ENCODE measurements at regions not wholly inside any gene's neighbourhood (a gene's known extent, or its start where the extent isn't known, plus 50 kb on each side); places are given as distances from the start of the nearest gene placed in this dataset.
A peak's percentile ranks its signal among the peaks of the same experiment; 100 is the strongest.

DNA sequence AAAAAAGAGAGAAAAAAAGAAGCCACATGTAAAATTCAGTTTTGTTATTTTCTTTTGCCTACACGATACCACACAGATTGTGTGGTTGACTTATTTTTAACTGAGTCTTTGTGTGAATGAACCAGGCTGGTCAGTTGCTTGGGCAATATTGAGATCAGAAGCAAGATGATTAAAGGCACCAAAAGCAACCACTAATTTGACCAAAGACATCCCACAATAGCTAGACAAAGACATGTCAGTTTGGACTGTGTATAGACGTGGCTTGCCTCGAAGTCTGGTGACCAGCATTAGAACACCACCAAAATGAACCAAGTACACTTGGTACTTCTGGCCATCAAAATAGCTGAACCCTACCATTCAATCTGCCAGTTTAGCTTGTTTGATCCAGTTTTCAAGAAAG lies 340.6 kb upstream of the TBX3 start:
- no peak for DNase-seq (ENCODE audit: low read depth in 2 of 2)

GRCh38 chr12:115023279-115024265 lies 339.6 kb upstream of the TBX3 start:
- peak; percentile 41 to 46 for DNase-seq (ENCODE audit: low read depth in 2 of 2)

DNA sequence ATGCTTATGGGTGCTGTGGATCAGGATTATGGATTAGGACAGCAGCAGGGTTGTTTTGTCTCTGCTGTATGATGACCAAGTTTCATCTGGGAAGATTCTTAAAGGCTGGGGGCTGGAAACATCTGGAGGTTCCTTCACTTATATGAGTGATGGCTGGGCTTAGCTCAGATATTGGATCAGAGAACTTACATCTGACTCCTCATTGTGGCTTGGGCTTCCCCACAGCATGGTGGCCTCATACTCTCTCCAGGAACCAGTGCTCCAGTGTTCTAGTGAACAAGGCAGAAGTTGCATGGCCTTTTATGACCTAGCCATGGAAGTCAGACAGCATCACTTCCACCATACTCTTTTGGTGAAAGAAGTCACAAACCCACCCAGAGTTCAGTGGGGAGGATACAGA lies 336.1 kb upstream of the TBX3 start:
- no peak for DNase-seq (ENCODE audit: low read depth in 2 of 2)

- no peak for DNase-seq (ENCODE audit: low read depth in 2 of 2)
Measured at GRCh38 chr12:115017346-115017745, 333.4 kb upstream of the TBX3 start.

DNA sequence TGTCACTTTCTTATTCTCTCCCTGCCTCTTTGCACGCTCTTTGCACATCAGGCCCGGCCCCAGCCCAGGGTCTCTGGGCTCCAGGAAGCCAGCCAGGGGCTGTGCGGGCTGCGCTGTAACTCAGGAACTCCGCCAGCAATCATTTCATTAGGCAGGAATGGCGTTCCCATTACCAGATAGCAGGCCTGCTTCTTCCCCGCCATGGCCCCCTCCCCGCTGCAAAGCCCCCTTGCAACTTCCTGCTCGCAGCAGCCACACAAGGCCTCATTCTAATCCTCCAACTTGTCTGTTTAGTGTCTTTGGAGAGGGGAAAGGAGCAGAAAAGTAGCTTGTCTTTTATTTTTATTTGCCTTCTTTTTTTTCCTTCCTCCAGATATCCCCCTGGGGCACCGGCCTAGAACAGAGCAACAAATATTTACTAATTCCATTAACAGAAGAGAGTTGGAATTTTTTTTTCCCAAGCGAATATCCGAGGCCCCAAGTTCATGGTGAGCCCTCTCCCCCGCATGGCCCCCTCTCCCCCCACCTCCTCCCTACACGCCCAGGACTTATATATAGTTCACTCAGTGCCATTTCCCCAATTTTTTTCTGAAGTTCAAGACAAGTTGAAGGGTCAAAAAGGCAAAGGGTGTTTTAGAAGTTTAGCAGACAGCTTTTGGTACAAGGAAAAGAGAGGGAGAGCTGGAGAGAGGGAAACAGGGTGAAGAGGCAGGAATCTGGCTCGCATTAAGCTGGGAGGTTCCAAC lies 329.4 kb upstream of the TBX3 start:
- DNase-seq (ENCODE audit: low read depth in 2 of 2), result no peak

DNA sequence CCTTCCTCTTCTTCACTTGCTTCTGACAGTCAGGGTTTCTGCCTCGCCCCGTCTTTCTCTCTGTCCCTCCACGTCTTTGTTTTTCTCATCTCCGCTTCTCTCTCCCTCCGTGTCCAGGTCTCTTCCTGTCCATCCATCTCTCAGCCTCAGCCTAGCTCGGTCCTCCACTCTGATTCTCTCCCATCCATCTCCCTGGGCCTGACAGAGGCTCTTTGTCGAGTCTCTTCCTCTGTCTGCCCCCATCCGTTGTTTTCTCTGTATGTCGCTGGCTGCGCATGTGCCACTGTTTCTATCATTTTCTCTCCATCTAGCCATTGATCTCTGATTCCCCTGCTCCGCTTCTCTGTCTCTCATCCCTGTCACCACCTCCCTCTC lies 328.9 kb upstream of the TBX3 start:
- no peak for DNase-seq (ENCODE audit: low read depth in 2 of 2)

- no peak for DNase-seq (ENCODE audit: low read depth in 2 of 2)
Measured at GRCh38 chr12:115011703-115012102, 327.7 kb upstream of the TBX3 start.

DNA sequence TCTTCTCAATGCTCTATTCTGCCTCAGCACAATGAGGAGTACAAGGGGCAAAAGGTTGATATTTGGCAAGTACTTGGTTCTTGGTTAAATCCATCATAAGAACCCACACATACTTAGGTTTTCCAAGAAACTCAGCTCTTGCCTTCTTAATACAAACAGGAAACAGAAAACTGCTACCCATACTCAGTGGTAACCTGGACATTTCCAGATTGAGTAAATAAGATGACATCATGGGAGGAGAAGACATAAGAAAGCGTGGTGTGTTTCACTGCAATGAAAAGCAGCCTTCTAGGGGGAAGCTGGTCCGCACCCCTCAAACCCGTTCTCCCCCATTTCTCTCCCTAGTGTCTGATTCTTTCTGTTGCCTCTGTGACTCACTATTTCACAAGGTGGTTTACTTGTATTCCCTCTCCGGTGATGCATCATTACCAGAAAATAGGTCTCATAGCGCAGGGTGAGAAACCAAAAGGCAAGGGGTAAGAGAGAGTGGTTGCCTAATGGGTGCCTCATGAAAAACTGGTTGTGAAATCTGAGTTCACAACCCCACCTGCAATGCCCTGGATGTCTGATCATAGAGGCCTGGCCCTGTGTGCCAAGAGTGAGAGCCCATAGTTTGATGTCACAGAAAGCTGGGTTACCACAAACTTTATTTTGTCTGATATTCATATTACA lies 326.5 kb upstream of the TBX3 start:
- no peak for DNase-seq (ENCODE audit: low read depth in 2 of 2)

GRCh38 chr12:115008929-115009328 lies 325.0 kb upstream of the TBX3 start:
- no peak for DNase-seq (ENCODE audit: low read depth in 2 of 2)

DNA sequence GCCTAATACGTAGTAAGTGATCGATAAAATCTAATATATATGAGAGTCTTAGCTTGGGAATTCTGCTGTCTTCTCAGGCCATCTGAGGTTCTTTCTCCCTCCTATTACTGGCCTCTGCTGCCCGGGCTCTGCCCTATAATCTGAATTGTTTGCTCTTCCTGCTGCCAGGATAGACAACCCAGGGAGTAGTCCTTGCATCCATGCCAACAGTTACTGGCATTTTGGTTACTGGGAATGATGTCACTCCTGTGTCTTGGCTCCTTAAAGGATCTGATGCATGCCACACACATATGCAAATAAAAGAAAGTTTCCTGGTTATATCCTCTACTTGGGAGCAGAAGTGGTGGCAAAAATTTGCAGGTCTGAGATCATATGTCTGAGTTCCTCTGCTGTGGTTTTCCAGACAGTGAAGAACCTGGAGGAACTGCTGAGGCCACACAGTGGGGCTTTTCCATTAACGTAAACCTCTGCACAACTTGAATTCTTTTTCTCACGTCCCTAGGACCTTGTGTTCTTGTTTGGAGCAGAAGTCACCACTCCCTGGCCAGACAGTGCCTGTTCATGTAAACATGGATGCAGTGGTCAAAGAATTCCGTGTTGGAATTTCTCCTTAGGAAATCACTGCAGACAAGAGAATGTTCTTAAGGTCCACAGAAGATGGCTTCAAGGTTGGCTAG lies 320.6 kb upstream of the TBX3 start:
- no peak for DNase-seq (ENCODE audit: low read depth in 2 of 2)

- DNase-seq (ENCODE audit: low read depth in 2 of 2), result no peak
Measured at GRCh38 chr12:115002434-115002833, 318.5 kb upstream of the TBX3 start.

GRCh38 chr12:115001571-115002180 lies 317.7 kb upstream of the TBX3 start:
- DNase-seq (ENCODE audit: low read depth in 2 of 2), result no peak

DNA sequence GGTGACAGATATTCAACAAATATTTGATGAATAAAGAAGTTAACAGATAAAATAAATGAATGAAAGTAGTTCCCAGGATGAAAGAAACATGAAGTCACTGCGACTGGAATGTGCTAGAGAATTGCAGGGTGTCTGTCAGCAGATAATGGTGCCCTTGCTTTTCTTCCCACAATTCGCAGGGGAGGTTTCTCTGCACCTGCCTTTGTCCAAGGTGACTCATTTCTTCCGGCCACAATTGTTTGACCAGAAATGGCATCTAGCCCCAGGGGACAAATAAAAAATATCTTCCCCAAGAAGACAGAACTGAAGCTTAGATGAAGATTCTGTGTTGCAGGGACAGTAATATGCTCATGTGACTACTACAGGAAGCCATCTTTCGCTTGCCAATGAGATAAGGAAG lies 316.1 kb upstream of the TBX3 start:
- no peak for DNase-seq (ENCODE audit: low read depth in 2 of 2)

GRCh38 chr12:114998750-114999128 lies 314.8 kb upstream of the TBX3 start:
- no peak for DNase-seq (ENCODE audit: low read depth in 2 of 2)

- no peak for DNase-seq (ENCODE audit: low read depth in 2 of 2)
Measured at GRCh38 chr12:114998118-114998749, 314.3 kb upstream of the TBX3 start.

DNA sequence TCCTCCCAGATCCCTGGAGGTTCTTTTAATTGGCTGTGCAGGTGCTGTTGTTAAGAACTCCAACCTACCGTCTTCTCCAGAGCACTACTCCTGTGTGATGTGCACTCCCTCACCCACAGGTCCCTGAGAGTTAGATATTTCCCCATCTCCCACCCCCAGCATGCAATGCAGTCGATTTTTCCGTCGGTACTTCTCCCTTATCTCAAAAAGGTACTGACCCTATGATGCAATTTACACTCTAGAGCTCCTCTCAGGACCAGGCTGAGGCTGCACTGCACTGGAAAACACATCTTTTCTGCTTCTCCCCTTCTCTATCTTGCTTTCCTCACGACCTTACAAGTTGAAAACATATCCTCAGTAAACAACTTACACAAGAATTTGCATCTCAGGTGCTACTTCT lies 312.4 kb upstream of the TBX3 start:
- DNase-seq (ENCODE audit: low read depth in 2 of 2), result no peak

DNA sequence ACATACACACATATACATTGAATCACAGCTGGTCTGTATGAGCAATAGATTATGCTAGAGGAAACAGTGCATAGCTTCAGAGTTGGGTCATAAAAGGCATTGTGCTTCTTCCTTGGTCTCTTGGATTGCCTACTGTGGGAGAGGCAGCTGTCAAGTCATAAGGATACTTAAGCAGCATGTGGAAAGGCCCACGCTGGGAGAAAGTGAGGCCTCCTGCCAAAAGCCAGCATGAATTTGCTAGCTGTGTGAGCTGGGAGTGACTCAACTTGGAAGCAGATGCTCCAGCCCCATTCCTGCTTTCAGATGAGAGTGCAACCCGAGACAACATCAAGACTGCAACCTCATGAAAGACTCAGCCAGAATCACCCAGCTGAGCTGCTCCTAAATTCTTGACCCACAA lies 311.9 kb upstream of the TBX3 start:
- no peak for DNase-seq (ENCODE audit: low read depth in 2 of 2)

- DNase-seq (ENCODE audit: low read depth in 2 of 2), result no peak
Measured at GRCh38 chr12:114993165-114993564, 309.2 kb upstream of the TBX3 start.

DNA sequence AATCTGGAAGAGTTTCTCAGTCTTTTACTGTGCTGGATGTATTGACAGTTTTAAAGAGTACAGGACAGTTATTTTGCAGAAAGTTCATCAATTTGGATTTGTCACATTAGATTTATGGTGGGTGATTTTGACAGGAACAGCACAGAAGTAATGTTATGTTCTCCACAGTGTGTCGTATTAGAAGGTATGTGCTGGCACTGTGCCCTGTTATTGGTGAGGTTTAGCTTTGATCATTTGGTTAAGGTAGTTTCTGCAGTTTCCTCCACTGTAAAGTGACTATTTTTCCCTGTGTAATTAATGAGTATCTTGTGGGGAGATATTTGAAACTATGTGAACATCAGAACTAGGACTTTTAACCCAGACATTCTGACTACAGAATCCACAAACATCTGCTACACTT lies 308.5 kb upstream of the TBX3 start:
- no peak for DNase-seq (ENCODE audit: low read depth in 2 of 2)

- no peak for DNase-seq (ENCODE audit: low read depth in 2 of 2)
Measured at GRCh38 chr12:114990381-114990780, 306.4 kb upstream of the TBX3 start.

GRCh38 chr12:114986849-114987248 lies 302.9 kb upstream of the TBX3 start:
- DNase-seq (ENCODE audit: low read depth in 2 of 2), result no peak
